ENCODE measurements at regions not wholly inside any gene's neighbourhood (a gene's known extent, or its start where the extent isn't known, plus 50 kb on each side); places are given as distances from the start of the nearest gene placed in this dataset.

GRCh38 chr9:117546894-117547678, 132.2 kb upstream of the ASTN2 start:
- no peak for DNase-seq

GRCh38 chr9:117545846-117546245, 131.0 kb upstream of the ASTN2 start:
- no peak for DNase-seq

- no peak for DNase-seq
These were observed 128.2 kb upstream of the ASTN2 start for GRCh38 chr9:117543089-117543488.

DNA sequence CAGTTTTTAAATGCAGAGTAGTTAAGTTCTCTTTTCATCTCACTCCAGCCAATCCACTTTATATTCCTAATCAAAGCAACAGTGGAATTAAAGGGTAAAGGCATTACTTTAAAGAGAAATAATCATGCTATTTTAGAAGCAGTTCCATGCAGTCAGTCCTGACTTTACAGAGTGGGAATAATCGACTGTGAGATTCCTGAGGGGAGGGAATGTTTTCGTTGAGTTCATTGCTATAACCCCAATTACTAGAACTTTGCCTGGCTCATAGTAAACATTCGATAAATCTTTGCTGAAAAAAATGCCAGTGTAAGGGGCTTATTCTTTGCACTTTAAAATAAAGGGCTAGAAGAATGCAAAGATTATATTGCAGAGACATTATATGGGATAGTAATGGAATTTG, 127.2 kb upstream of the ASTN2 start:
- no peak for DNase-seq

GRCh38 chr9:117541181-117541580, 126.3 kb upstream of the ASTN2 start:
- DNase-seq: no peak

GRCh38 chr9:117535973-117536372, 121.1 kb upstream of the ASTN2 start:
- DNase-seq: no peak

DNA sequence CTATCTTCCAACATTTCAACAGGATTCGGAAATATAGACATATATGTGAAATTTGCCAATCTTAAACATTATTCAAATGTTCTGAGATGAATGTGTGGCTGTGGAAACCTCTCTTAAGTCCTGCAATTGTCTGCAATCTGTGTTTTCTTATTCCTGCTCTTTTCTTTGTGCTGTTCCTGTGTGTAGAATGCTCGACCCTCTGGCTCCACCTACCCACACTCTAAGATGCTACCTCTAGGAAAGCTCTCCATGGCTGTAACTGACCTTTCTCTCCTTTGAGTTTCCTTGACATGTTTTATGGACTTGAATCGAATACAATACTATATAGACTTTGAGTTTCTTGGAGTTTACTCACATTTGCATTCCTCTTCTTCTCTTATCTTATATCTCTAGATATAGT, 120.6 kb upstream of the ASTN2 start:
- no peak for DNase-seq

DNA sequence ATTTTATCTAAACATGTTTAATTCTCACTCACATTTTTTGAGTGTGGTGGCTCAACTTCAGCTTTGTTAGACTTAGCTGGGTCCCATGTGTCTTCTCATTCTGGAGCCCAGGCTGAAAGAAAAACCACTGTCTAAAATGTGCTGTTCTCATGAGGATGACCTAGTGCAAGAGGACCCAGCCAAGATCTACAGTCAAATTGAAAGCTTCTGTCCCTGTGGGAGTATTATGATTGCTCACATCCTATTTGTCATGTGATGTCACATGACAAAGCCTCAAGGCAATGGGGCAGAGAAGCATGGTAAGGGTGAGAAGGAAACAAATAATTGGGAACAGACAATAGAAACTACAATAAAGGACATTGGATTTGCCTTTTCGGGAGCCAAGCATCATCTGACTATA, 113.4 kb upstream of the ASTN2 start:
- no peak for DNase-seq

- no peak for DNase-seq
These were observed 111.8 kb upstream of the ASTN2 start for GRCh38 chr9:117526674-117527073.

DNA sequence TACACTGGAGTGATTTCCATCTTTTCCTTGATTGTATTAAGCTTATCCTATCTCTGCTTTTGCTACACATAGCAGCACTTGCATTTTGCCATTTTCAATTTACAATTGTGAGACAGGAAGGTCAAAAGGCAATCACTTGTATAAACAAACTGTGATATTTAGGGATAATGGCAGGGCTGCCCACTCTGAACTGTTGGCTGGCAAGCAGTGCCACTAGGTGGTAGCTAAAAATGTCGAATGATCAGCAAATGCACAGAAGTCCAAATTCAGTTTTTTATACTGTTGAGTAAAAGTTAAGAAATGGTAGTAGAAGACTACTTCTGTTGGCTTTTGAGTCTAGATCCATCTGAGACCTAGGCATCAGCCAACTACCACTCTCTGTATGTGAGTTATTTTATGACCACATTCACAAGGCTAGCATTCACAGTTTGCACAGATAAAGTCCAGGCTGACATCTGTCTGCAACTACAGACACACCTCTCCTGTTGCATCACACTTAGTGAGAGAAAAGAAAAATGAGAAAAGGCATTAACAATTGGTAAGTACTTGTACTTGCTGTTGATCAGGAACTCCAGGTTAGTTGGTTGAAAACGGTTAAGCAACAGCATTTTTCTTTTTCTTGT, 108.8 kb upstream of the ASTN2 start:
- DNase-seq: no peak

DNA sequence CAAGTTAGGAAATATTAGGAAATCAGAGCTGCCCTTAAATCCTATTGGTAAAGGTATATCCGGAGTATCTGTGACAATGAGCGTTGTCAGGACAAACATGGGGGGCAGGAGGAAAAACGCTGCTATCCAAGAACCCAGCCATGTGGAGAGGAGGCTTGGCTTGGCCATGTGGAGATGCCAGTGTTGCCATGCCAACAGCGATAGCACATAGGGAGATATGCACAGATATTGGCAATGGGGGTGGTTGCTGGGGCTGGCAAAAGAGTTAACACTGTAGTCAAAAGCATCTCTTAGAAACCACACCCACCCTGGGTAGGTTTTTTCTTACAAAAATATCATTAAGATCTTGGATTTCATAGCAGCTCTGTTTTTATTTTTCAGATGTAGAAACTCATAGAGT, 106.4 kb upstream of the ASTN2 start:
- no peak for DNase-seq

GRCh38 chr9:117516676-117517632, 102.1 kb upstream of the ASTN2 start:
- no peak for DNase-seq

DNA sequence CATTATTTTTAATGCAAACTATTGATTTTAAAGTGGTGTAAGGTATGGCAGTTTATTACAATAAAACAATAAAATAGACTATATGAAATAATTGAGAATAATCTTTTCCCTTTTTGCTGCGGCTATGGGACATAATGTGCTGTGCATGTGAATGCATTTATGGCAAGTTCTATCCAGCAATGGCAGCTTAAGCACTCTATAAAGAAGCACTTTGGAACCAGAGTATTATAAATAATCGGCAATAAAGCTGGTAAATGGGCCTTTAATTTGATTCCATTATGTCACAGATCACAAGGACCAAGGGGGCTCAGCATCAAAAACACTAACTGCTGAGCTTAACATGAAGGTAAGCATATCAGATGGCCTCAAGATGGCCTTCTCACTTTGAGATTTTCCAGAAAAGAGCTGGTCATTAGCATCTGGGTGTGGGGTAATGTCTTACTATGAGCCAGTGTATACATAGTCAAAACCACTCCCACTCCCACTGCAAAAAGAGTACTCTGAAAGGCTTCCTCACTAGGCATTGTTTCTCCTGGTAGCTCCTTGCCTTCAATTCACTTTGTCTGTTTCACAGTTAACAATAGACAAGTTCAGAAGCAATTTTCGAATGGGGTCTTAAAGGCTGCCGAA, 97.1 kb upstream of the ASTN2 start:
- DNase-seq: no peak

- no peak for DNase-seq
These were observed 81.5 kb upstream of the ASTN2 start for GRCh38 chr9:117496307-117496706.

GRCh38 chr9:117494401-117495090, 79.7 kb upstream of the ASTN2 start:
- DNase-seq: no peak

DNA sequence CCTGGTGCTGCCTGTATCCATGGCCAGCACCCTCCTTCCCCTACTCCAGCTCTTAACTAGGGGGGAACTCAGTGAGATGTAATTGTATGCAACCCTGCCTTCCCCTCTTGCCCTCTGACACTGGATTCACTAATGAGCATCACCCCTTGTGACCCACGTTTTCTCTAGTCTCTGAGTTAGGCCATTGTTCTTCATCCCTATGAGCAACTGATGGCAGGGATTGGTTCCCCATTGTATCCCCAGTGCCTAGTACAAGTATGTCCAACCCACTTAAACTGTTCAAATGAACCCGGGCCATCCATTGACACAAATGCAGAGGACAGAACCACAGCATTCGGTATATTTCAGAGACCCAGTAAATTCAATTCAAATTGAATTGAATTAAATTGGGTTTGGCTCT, 77.6 kb upstream of the ASTN2 start:
- no peak for DNase-seq

DNA sequence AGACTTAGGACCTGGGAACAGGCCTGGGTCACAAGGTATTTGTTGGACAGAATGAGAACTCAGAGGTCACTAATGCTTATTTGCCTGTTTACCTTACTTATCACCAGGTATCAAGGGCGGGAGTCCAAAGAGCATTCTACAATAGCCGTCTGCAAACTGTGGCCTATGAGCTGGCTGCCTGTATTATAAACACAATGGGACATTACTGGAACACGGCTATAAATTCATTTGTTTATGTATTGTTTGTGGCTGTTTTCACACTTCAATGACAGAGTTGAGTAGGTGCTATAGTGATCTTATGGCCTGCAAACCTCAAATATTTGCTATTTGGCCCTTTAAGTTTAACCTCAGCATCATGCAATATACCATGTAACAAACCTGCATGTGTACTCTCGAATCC, 76.6 kb upstream of the ASTN2 start:
- DNase-seq: no peak

DNA sequence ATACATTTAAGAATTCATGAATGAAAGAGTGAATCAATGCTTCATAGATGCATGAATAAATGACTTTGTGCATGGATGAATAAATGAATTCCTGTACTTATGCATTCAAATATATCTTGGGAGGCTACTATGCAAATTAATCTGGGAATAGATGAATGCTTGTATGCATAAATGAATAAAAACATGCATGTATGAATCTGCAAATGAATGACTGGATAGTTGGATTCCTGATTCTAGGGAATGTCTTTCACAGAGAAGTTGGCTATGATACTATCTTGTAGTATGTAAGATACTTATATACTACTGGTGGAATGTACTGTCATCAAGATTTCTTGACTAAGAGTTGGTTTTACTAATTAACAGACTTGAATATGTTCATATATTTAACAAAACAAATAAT, 75.3 kb upstream of the ASTN2 start:
- no peak for DNase-seq

DNA sequence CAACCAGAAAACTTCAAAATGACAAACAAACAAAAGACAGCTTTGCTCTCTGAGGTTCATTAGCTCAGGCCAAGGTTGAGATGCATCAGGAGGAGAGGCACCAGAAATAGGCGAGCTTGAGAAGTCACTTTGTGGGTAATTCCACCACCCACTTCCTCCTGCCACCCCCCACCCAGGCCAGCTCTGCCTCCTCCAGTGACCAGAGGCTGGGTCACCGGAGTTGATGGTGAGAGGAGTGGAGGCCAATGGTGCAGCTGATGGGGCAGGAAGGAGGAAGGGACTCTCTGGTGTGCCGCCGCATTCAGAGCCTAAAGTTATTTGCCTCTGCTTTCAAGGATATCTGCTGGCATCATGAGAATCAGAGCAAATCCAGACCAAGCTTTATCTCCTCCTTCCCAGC, 73.8 kb upstream of the ASTN2 start:
- DNase-seq: no peak

- no peak for DNase-seq
These were observed 72.8 kb upstream of the ASTN2 start for GRCh38 chr9:117487555-117488175.

- no peak for DNase-seq
These were observed 71.6 kb upstream of the ASTN2 start for GRCh38 chr9:117486426-117486825.

DNA sequence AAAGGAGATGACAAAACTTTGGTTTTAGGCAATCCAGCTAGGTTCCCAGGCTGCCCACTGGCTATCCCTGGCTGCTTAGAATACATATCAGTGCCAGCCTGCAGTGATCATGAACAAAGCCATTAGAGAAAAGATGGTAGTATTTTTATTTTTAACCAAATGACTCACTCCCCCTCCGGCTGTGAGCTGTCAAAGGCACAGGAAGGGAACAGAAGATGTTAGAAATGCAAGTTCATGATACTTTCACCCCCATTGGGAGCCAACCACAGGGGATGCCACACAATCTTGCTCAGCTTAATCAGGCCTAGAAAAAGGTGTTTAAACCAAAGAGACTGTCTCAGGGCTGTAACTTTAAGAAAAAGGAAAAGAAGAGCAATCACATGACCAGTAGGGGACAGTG, 70.3 kb upstream of the ASTN2 start:
- no peak for DNase-seq

Measured in stimulated activated naive CD4-positive, alpha-beta T cell treated with Interleukin-2 at 50 U/mL for 16 hours (primary cell).